ENCODE measurements at regions not wholly inside any gene's neighbourhood (a gene's known extent, or its start where the extent isn't known, plus 50 kb on each side); places are given as distances from the start of the nearest gene placed in this dataset.

- Histone ChIP-seq H3K4me1 (no peaks in the 10 kb centered on the region), H3K36me3 (no peaks in the 10 kb centered on the region), H3K27ac (no peak overlapping the region), H3K4me3 (no peak overlapping the region), H3K9me3 (no peaks in the 10 kb centered on the region), H3K27me3 (no peaks in the 10 kb centered on the region)
- no peak for TF ChIP-seq POLR2AphosphoS5 (IDR thresholded peaks at IDR 0.05)
- TF ChIP-seq POLR2A (IDR thresholded peaks at IDR 0.05), result no peak
- TF ChIP-seq, protein P1, sequence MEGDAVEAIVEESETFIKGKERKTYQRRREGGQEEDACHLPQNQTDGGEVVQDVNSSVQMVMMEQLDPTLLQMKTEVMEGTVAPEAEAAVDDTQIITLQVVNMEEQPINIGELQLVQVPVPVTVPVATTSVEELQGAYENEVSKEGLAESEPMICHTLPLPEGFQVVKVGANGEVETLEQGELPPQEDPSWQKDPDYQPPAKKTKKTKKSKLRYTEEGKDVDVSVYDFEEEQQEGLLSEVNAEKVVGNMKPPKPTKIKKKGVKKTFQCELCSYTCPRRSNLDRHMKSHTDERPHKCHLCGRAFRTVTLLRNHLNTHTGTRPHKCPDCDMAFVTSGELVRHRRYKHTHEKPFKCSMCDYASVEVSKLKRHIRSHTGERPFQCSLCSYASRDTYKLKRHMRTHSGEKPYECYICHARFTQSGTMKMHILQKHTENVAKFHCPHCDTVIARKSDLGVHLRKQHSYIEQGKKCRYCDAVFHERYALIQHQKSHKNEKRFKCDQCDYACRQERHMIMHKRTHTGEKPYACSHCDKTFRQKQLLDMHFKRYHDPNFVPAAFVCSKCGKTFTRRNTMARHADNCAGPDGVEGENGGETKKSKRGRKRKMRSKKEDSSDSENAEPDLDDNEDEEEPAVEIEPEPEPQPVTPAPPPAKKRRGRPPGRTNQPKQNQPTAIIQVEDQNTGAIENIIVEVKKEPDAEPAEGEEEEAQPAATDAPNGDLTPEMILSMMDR (IDR thresholded peaks at IDR 0.05), result no peak
- DNase-seq (ENCODE audit: low spot score in 2 of 2), result no peak
- intact Hi-C loops (cut with DNase I; ENCODE audit: low total_unique reads), result no loop called here
Measured at GRCh38 chr5:82354543-82354942, 76.4 kb upstream of the RPS23 start.

- DNase-seq (ENCODE audit: low spot score in 2 of 2), result no peak
- Histone ChIP-seq H3K36me3 (no peaks in the 10 kb centered on the region), H3K4me1 (no peaks in the 10 kb centered on the region), H3K9me3 (no peaks in the 10 kb centered on the region), H3K27ac (no peak overlapping the region), H3K4me3 (no peak overlapping the region), H3K27me3 (no peaks in the 10 kb centered on the region)
- TF ChIP-seq, protein P1 (IDR thresholded peaks at IDR 0.05), result no peak
- no peak for TF ChIP-seq POLR2A (IDR thresholded peaks at IDR 0.05)
- TF ChIP-seq POLR2AphosphoS5 (IDR thresholded peaks at IDR 0.05), result no peak
- intact Hi-C loops (cut with DNase I; ENCODE audit: low total_unique reads), result no loop called here
Measured at GRCh38 chr5:82353522-82353921, 75.4 kb upstream of the RPS23 start.

GRCh38 chr5:82352146-82352791 is 74.1 kb upstream of the RPS23 start:
- H3K36me3 ChIP-seq, result no peaks in the 10 kb centered on the region
- no peaks in the 10 kb centered on the region for H3K9me3 ChIP-seq
- TF ChIP-seq POLR2AphosphoS5 (IDR thresholded peaks at IDR 0.05) (no peak), POLR2A (IDR thresholded peaks at IDR 0.05) (no peak)
- TF ChIP-seq, protein P1 (IDR thresholded peaks at IDR 0.05), result no peak
- peak overlapping the region in 1 of 2 donors; percentile 52 for H3K27ac ChIP-seq
- no peak for DNase-seq (ENCODE audit: low spot score in 2 of 2)
- H3K27me3 ChIP-seq, result no peaks in the 10 kb centered on the region
- intact Hi-C loops (cut with DNase I; ENCODE audit: low total_unique reads), result no loop called here
- no peaks in the 10 kb centered on the region for H3K4me1 ChIP-seq
- H3K4me3 ChIP-seq, result no peak overlapping the region

GRCh38 chr5:82351754-82352145 is 73.6 kb upstream of the RPS23 start:
- H3K4me3 ChIP-seq, result no peak overlapping the region
- H3K36me3 ChIP-seq, result no peaks in the 10 kb centered on the region
- H3K27me3 ChIP-seq, result no peaks in the 10 kb centered on the region
- H3K9me3 ChIP-seq, result no peaks in the 10 kb centered on the region
- TF ChIP-seq, protein P1 (IDR thresholded peaks at IDR 0.05), result peak; percentile 74 to 84 (median 81)
- no peak for TF ChIP-seq POLR2A (IDR thresholded peaks at IDR 0.05)
- DNase-seq (ENCODE audit: low spot score in 2 of 2), result no peak
- peak overlapping the region in 1 of 2 donors; percentile 52 for H3K27ac ChIP-seq
- intact Hi-C loops (cut with DNase I; ENCODE audit: low total_unique reads), result no loop called here
- H3K4me1 ChIP-seq, result no peaks in the 10 kb centered on the region

DNA sequence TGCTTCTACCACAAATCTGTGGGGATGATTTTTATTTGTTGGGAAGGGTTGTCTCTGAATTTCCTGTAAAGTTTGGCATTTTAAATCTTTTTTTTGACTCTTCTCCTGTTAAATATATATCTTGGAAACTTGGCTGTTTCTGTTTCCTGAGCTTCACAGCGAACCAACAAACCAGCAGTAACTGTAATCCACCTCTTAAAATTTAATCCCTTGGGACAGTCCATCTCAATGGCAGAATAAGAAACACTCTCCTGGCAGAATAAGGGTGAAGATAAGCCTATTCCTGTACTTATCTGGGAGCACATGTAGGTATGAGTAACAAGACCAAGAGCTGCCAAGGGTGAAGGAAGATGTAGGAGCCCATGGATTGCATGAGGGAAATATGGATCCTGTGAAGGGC is 73.1 kb upstream of the RPS23 start:
- TF ChIP-seq POLR2A (IDR thresholded peaks at IDR 0.05), result no peak
- TF ChIP-seq, protein P1 (IDR thresholded peaks at IDR 0.05), result no peak
- no peak for TF ChIP-seq POLR2AphosphoS5 (IDR thresholded peaks at IDR 0.05)
- Histone ChIP-seq H3K27me3 (no peaks in the 10 kb centered on the region), H3K36me3 (no peaks in the 10 kb centered on the region), H3K4me3 (no peak overlapping the region), H3K9me3 (no peaks in the 10 kb centered on the region), H3K4me1 (no peaks in the 10 kb centered on the region), H3K27ac (no peak overlapping the region)
- intact Hi-C loops (cut with DNase I; ENCODE audit: low total_unique reads), result no loop called here
- DNase-seq (ENCODE audit: low spot score in 2 of 2), result no peak
